ENCODE measurements at regions not wholly inside any gene's neighbourhood (a gene's known extent, or its start where the extent isn't known, plus 50 kb on each side); places are given as distances from the start of the nearest gene placed in this dataset.

DNA sequence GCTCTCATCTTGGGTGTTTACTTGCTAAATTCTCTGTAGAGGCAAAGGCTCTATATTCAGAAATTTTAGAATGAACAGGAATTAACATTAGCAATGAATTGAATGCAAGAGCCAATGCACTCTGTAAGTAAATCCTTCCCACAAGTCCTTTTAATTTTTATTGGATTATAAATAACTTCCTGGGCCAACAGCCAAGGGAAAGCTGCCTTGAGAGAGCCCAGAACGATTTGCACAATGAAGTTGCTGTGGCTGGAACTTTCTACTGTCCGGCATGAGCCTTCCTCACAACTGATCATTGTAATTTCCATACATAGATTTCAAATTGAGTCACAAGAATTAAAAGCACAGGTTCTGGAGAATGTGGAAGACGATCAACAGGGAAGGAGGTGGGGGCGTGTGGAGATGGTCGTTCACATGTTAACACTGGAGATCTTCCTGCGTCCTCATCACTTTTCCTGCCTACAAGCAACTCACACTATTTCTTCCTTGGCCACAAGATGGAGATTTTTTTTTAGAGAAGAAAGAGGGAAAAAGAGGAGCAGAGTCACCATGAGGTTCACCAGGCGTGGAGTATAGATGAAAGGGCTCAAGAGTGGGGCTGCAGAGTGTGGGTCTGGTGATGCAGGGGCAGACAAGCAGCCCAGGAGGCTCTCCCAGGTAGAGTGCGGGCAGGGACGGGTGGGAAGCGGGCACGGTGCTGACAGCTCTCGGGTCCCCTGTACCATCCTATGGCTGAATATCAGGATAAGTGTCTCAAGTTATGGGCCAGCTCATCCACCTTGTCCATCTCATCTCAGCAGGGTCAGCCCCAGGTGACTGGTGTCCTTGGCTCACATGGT lies 110.7 kb downstream of the SOX1 start:
- intact Hi-C loops (cut with DNase I), result no loop called here
- peaks cover 2% of the 10 kb centered on the region for H3K27me3 ChIP-seq (ENCODE audit: low read depth)
- no peaks in the 10 kb centered on the region for H3K36me3 ChIP-seq
- H3K4me1 ChIP-seq, result no peaks in the 10 kb centered on the region
- H3K9me3 ChIP-seq, result peaks cover 5% of the 10 kb centered on the region
- no peak for DNase-seq
- no peak for ATAC-seq
- TF ChIP-seq, protein P1, sequence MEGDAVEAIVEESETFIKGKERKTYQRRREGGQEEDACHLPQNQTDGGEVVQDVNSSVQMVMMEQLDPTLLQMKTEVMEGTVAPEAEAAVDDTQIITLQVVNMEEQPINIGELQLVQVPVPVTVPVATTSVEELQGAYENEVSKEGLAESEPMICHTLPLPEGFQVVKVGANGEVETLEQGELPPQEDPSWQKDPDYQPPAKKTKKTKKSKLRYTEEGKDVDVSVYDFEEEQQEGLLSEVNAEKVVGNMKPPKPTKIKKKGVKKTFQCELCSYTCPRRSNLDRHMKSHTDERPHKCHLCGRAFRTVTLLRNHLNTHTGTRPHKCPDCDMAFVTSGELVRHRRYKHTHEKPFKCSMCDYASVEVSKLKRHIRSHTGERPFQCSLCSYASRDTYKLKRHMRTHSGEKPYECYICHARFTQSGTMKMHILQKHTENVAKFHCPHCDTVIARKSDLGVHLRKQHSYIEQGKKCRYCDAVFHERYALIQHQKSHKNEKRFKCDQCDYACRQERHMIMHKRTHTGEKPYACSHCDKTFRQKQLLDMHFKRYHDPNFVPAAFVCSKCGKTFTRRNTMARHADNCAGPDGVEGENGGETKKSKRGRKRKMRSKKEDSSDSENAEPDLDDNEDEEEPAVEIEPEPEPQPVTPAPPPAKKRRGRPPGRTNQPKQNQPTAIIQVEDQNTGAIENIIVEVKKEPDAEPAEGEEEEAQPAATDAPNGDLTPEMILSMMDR (IDR thresholded peaks at IDR 0.05), result no peak
- no peak overlapping the region for H3K4me3 ChIP-seq
- H3K27ac ChIP-seq, result no peak overlapping the region

DNA sequence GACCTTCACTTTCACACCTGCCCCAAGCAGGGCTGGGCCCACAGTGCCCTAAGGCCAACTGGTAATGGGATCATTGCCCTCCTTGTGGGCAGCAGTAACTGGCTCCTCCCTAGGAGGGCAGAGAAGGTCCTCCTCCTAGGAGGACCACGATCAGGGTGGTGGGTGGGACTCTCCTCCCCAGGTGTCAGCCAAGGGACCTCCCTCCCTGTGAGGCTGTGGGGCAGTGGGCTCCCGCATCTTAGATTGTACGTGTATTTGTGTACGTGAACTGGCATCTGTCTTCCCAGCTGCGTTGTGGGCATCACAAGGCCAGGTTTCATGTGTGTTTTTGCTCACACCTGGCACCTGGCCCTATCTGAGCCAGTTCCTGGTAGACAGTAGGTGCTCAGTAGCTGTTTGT lies 111.8 kb downstream of the SOX1 start:
- TF ChIP-seq, protein P1 (IDR thresholded peaks at IDR 0.05), result no peak
- no peak for ATAC-seq
- Histone ChIP-seq H3K36me3 (no peaks in the 10 kb centered on the region), H3K9me3 (peaks cover 5% of the 10 kb centered on the region), H3K4me1 (no peaks in the 10 kb centered on the region), H3K4me3 (no peak overlapping the region), H3K27me3 (ENCODE audit: low read depth) (no peaks in the 10 kb centered on the region), H3K27ac (no peak overlapping the region)
- intact Hi-C loops (cut with DNase I), result no loop called here
- no peak for DNase-seq

DNA sequence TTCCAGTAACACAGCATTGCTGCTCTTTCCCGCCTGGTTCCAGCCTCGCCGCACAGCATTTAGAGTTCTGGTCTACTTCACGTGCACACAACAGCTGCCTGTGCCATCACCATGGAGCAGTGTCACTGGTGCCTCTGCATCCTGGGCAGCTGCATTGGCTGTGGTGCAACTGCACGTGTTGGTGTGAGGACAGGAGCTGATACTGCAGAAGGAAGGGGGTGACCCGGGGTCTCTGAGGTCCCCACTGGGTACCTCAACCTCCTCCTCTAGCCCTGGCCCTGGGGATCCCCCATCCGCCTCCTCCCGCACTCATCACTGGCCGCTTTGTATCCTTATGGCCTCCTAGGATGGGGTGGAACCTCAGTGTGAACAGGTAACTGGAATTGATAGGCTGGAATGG lies 112.5 kb downstream of the SOX1 start:
- no peak overlapping the region for H3K27ac ChIP-seq
- H3K9me3 ChIP-seq, result no peaks in the 10 kb centered on the region
- no peaks in the 10 kb centered on the region for H3K4me1 ChIP-seq
- H3K27me3 ChIP-seq (ENCODE audit: low read depth), result no peaks in the 10 kb centered on the region
- ATAC-seq (no peak), DNase-seq (no peak)
- TF ChIP-seq, protein P1 (IDR thresholded peaks at IDR 0.05), result no peak
- no peak overlapping the region for H3K4me3 ChIP-seq
- no peaks in the 10 kb centered on the region for H3K36me3 ChIP-seq
- intact Hi-C loops (cut with DNase I), result no loop called here

DNA sequence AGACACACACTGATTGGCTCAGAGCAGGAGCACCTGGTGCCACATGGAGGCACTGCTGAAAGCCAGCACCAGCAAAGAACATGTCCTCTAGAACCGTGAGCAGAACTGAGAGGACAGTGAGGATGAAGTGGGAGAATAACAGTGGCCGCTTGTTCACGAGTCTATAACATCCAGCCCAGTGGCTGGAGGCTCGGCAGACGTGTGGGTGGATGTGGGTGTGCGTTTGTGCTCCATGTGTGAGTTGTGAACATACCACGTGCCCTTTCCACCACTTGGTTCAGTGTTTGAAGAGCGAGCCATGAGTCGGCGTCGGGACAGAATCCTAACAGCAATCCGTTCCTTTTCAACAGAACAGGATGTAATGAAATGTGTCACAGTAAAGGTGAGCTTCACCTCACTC lies 113.0 kb downstream of the SOX1 start:
- Histone ChIP-seq H3K27me3 (ENCODE audit: low read depth) (no peaks in the 10 kb centered on the region), H3K36me3 (no peaks in the 10 kb centered on the region), H3K4me3 (no peak overlapping the region), H3K9me3 (no peaks in the 10 kb centered on the region), H3K4me1 (no peaks in the 10 kb centered on the region), H3K27ac (no peak overlapping the region)
- ATAC-seq (no peak), DNase-seq (no peak)
- intact Hi-C loops (cut with DNase I), result no loop called here
- TF ChIP-seq, protein P1 (IDR thresholded peaks at IDR 0.05), result no peak

DNA sequence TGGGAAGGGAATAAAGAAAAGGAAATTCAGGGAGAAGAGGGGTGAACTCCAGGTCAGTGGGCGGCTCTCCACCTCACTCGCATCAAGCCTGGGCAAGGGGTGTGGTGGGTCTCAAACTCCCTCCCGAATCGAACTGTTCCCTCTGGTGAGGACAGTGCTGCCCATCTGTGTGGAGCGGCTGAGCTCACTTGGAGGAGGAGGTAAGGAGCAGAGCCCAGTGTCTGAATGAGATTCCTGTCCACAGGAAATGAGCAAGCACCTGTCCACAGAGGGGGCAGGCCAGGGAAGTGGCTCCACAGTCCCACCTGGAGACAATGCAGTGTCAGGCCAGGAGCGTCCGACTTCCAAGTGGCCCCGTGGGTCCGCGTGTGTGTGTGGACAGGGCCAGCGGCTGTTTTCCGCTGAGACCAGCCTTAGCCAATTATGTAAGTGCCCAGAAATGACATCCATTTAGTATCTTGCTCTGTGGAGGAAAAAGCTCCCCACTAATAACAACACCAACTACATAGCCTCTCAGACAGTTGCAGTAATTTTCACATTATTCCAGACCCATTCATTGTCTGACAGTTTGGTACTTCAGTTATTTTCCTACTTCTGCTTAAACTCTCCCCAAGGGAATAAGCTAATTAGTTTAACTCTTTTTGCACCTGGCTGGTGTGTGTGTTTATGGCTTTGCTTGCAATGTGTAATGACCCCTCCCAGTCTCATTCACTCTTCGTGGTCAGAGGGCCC lies 114.6 kb downstream of the SOX1 start:
- DNase-seq, result no peak
- Histone ChIP-seq H3K27ac (no peak overlapping the region), H3K4me3 (no peak overlapping the region), H3K36me3 (no peaks in the 10 kb centered on the region), H3K27me3 (ENCODE audit: low read depth) (no peaks in the 10 kb centered on the region), H3K4me1 (no peaks in the 10 kb centered on the region), H3K9me3 (no peaks in the 10 kb centered on the region)
- TF ChIP-seq, protein P1 (IDR thresholded peaks at IDR 0.05), result no peak
- no peak for ATAC-seq
- intact Hi-C loops (cut with DNase I), result no loop called here
